GM12878 (cell line): ENCODE measurements at regions not wholly inside any gene's neighbourhood (a gene's known extent, or its start where the extent isn't known, plus 50 kb on each side); places are given as distances from the start of the nearest gene placed in this dataset.

Experiments used
- ATF3 ChIP-seq: IDR thresholded peaks from 2 replicates; pipeline ENCODE4 v1.6.1; 2011; ENCODE audit warnings: low read depth, mild to moderate bottlenecking, low read length, moderate library complexity, borderline replicate concordance; ENCODE audit errors: extremely low read depth
- CTCF ChIP-seq, 3 experiments: IDR thresholded peaks in 2 of 3; conservative IDR thresholded peaks in 1 of 3; 2 replicates each; pipeline ENCODE4 v1.5.1; 2011; ENCODE audit warnings: low read depth in 3 of 3, low read length in 3 of 3, mild to moderate bottlenecking in 3 of 3, control low read depth in 2 of 3, moderate library complexity in 2 of 3, inconsistent platforms in 1 of 3, mixed read lengths in 1 of 3; ENCODE audit not compliant: control insufficient read depth in 2 of 3, insufficient read depth in 1 of 3; ENCODE audit errors: extremely low read depth in 1 of 3
- EP300 ChIP-seq, 2 experiments: fragments of 150-350 bp in 1 of 2; IDR thresholded peaks; 2 replicates each; pipeline ENCODE4 v1.6.1; 2011 to 2012; ENCODE audit warnings: low read depth in 2 of 2, low read length in 2 of 2, borderline replicate concordance in 1 of 2, improper control_type of control experiment in 1 of 2, inconsistent platforms in 1 of 2; ENCODE audit not compliant: control insufficient read depth in 1 of 2
- ETV6 ChIP-seq, 2 experiments: fragments of 450-650 bp in 1 of 2; IDR thresholded peaks in 1 of 2; conservative IDR thresholded peaks in 1 of 2; 2 replicates each; pipeline ENCODE4 v1.6.1; 2014; ENCODE audit warnings: antibody characterized with exemption in 1 of 2, borderline replicate concordance in 1 of 2, low read depth in 1 of 2, mild to moderate bottlenecking in 1 of 2, moderate library complexity in 1 of 2
- FOXK2 ChIP-seq: fragments of 450-650 bp; IDR thresholded peaks from 2 replicates; pipeline ENCODE4 v1.6.1; 2017; ENCODE audit warnings: mild to moderate bottlenecking, moderate library complexity
- JUND ChIP-seq: IDR thresholded peaks from 2 replicates; pipeline ENCODE4 v1.6.1; 2012; ENCODE audit warnings: low read depth, mild to moderate bottlenecking, low read length, improper control_type of control experiment, moderate library complexity
- MAX ChIP-seq: IDR thresholded peaks from 2 replicates; pipeline ENCODE4 v1.6.1; 2012; ENCODE audit warnings: low read depth, low read length, improper control_type of control experiment
- PBX3 ChIP-seq: IDR thresholded peaks from 2 replicates; pipeline ENCODE4 v1.6.1; 2011; ENCODE audit warnings: mild to moderate bottlenecking, low read depth, low read length, moderate library complexity; ENCODE audit not compliant: insufficient replicate concordance
- POLR2A ChIP-seq: IDR thresholded peaks from 2 replicates; pipeline ENCODE4 v1.6.1; 2011; ENCODE audit warnings: low read depth, mild to moderate bottlenecking, low read length
- RB1 ChIP-seq: fragments of 450-650 bp; formaldehyde crosslinking; IDR thresholded peaks from 2 replicates; pipeline ENCODE4 v1.6.1; 2017; ENCODE audit warnings: mild to moderate bottlenecking, borderline replicate concordance
- REST ChIP-seq: IDR thresholded peaks from 2 replicates; pipeline ENCODE4 v1.6.1; 2012; ENCODE audit warnings: mild to moderate bottlenecking, low read depth, low read length
- SUZ12 ChIP-seq: fragments of 200-600 bp; sonication (generic); IDR thresholded peaks from one replicate; pipeline ENCODE4 v1.6.1; 2018; ENCODE audit warnings: antibody characterized with exemption, mild to moderate bottlenecking; ENCODE audit not compliant: unreplicated experiment
- TARDBP ChIP-seq: IDR thresholded peaks from 2 replicates; pipeline ENCODE4 v1.6.1; 2016; ENCODE audit warnings: borderline replicate concordance
- ZBTB33 ChIP-seq: fragments of 450-650 bp; IDR thresholded peaks from 2 replicates; pipeline ENCODE4 v1.6.1; 2017; ENCODE audit warnings: mild to moderate bottlenecking

- TF ChIP-seq JUND (no peak), CTCF (IDR thresholded peaks at IDR 0.05 in 2 of 3, conservative IDR thresholded peaks at IDR 0.05 in 1 of 3; ENCODE audit: control insufficient read depth in 2 of 3, extremely low read depth in 1 of 3, insufficient read depth in 1 of 3, low read depth in 3 of 3, low read length in 3 of 3) (no peak), TARDBP (no peak), EP300 (IDR thresholded peaks at IDR 0.05; ENCODE audit: borderline replicate concordance in 1 of 2, control insufficient read depth in 1 of 2, low read depth in 2 of 2, low read length in 2 of 2) (no peak), POLR2A (no peak), FOXK2 (no peak), SUZ12 (no peak), RB1 (no peak), PBX3 (no peak), ETV6 (conservative IDR thresholded peaks at IDR 0.05 in 1 of 2, IDR thresholded peaks at IDR 0.05 in 1 of 2; ENCODE audit: borderline replicate concordance in 1 of 2, low read depth in 1 of 2) (no peak), ZBTB33 (no peak), MAX (no peak), REST (no peak), ATF3 (no peak)
Observed at GRCh38 chr3:40968666-40969065, 230.6 kb upstream of the CTNNB1 start.
